NB4 (cell line): ENCODE measurements at regions not wholly inside any gene's neighbourhood (a gene's known extent, or its start where the extent isn't known, plus 50 kb on each side); places are given as distances from the start of the nearest gene placed in this dataset.

ENCODE experiments used
- DNase-seq: peaks from one replicate; pipeline ENCODE4 v3.0.0; 2010; ENCODE audit warnings: low read depth
- H3K4me3 ChIP-seq: one replicate; pipeline ENCODE4 v1.5.1; 2011; ENCODE audit warnings: mild to moderate bottlenecking, low read depth, low read length, moderate library complexity
- MYC ChIP-seq: IDR thresholded peaks from 2 replicates; pipeline ENCODE4 v1.6.1; 2011; ENCODE audit warnings: low read depth, low read length
- POLR2A ChIP-seq: IDR thresholded peaks from 2 replicates; pipeline ENCODE4 v1.6.1; 2011; ENCODE audit warnings: mild to moderate bottlenecking; ENCODE audit not compliant: insufficient read length; ENCODE audit errors: extremely low read depth
- TF ChIP-seq, protein P1 (sequence below): IDR thresholded peaks from 2 replicates; pipeline ENCODE4 v1.6.1; 2011; ENCODE audit warnings: low read depth, low read length
- TF ChIP-seq, protein P2 (sequence below): IDR thresholded peaks from one replicate; pipeline ENCODE4 v1.5.1; 2012; ENCODE audit warnings: low read depth, low read length

DNA sequence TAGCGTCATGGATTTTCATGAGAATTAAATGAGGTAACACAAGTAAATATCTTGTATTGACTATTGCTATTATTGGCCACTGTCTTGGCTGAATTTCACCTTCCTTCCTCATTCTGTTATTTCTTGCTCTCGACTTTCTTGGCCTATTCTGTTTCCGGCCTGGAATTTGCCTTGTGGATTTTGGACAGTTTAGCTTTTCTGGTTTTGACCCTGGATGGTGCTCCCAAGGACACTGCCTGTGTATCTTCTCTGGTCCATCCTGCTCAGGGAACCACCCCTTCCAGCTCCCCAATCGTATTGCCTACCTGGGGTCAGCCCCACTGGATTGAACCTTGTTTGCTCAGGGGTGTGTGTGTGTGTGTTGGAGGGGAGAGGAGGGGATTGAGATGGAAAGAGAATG lies 376.2 kb upstream of the C2CD4B start:
- no peak overlapping the region for H3K4me3 ChIP-seq
- TF ChIP-seq POLR2A (no peak), MYC (no peak)
- TF ChIP-seq, protein P1, sequence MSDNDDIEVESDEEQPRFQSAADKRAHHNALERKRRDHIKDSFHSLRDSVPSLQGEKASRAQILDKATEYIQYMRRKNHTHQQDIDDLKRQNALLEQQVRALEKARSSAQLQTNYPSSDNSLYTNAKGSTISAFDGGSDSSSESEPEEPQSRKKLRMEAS = no peak
- TF ChIP-seq, protein P2, sequence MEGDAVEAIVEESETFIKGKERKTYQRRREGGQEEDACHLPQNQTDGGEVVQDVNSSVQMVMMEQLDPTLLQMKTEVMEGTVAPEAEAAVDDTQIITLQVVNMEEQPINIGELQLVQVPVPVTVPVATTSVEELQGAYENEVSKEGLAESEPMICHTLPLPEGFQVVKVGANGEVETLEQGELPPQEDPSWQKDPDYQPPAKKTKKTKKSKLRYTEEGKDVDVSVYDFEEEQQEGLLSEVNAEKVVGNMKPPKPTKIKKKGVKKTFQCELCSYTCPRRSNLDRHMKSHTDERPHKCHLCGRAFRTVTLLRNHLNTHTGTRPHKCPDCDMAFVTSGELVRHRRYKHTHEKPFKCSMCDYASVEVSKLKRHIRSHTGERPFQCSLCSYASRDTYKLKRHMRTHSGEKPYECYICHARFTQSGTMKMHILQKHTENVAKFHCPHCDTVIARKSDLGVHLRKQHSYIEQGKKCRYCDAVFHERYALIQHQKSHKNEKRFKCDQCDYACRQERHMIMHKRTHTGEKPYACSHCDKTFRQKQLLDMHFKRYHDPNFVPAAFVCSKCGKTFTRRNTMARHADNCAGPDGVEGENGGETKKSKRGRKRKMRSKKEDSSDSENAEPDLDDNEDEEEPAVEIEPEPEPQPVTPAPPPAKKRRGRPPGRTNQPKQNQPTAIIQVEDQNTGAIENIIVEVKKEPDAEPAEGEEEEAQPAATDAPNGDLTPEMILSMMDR = no peak
- no peak for DNase-seq

DNA sequence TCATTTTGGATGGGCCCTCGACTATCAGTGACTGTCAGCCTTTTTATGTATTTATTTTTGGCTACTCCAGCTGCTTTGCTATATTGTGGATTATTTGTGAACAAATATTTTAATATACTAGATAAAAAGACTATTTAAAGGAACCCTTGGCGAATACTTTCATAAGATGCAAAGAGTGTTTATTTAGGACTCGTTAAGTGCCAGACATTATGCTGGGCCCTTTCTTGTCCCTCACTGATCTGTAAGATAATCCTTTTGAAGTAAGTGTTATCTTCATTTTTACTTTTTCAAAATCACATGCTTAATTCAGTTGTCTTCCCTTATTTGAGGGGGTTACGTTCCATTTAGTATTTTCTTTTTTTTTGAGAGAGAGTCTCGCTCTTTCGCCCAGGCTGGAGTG lies 376.8 kb upstream of the C2CD4B start:
- TF ChIP-seq, protein P2 = no peak
- TF ChIP-seq, protein P1 = no peak
- TF ChIP-seq POLR2A (no peak), MYC (no peak)
- H3K4me3 ChIP-seq = no peak overlapping the region
- no peak for DNase-seq

DNA sequence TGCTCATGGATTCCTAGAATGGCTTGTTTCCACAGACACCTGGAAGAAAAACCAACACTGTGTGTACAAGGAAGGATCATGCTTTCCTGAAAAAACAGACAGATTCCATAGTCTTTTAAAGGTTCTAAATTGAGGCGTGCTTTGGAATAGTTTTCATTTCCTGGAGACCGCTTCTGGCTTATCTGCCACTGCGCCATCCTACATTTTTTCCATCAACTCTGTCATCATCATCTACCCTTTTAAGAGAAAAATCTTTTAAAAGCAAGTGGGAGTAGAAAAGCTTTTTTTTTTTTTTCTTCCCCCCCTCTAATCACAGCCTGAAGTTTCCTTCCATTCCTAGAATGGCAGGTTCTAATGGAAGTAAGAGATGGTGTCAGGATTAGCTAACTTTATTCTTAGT lies 379.4 kb upstream of the C2CD4B start:
- no peak for DNase-seq
- H3K4me3 ChIP-seq = no peak overlapping the region
- no peak for TF ChIP-seq POLR2A
- TF ChIP-seq, protein P1 = no peak
- TF ChIP-seq MYC = no peak
- TF ChIP-seq, protein P2 = no peak

DNA sequence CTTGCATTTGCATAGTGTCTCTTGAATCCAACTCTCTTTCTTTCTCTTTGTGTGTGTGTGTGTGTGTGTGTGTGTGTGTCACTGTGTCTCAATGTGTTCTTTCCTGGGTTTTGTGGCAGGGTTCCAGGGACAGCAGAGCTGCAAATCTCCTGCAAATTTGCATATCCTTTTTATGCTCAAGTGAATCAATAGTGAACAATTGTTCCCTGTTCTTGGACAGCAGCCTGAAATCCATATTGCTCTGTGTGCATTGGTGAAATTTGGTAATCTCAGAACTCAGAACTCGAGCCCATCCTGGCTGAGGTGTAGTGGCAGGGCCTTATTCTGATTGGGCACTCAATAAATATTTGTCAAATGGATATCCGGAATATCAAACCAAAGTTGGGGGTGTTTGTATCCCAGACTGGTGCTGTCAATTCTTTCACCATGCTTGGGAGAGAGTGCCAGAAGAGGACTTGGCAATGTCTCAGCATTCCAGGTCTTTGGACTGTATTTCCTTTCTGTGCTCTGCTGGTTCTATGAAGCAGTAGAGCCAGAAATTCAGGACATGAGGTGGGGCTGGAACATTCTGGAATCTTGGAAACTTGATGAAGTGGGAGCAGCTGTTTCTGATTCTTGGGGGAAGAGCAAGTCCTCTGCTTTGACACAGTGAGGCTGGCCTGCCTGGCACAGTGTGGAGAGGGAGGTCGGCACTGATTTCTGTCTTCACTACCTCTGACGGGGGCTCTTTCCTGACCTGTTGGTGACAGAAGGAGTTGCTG lies 380.6 kb upstream of the C2CD4B start:
- TF ChIP-seq, protein P1 = no peak
- TF ChIP-seq MYC = no peak
- TF ChIP-seq, protein P2 = no peak
- TF ChIP-seq POLR2A = no peak
- no peak for DNase-seq
- no peak overlapping the region for H3K4me3 ChIP-seq

DNA sequence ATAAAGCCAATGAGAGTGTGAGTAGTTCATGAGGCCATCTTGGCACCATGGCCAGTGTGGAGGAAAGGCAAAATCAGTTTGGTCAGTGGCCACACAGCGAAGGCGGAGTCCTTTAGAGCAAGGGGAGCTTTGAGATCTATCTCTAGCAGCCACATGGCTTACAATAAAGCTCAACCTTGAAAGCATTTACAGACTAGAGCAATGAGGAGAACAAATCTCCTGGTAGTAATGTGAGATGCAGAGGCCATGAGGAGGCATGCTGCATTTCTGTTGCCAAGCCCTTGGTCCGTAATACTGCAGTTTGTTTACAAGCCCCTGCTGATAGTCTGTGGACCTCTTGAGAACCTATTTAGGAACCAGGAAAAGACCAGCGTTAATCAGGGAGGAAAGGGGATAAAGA lies 381.5 kb upstream of the C2CD4B start:
- no peak overlapping the region for H3K4me3 ChIP-seq
- DNase-seq = no peak
- TF ChIP-seq MYC = no peak
- TF ChIP-seq POLR2A = no peak
- TF ChIP-seq, protein P2 = no peak
- TF ChIP-seq, protein P1 = no peak
